AG10803 (cell line): ENCODE measurements at regions not wholly inside any gene's neighbourhood (a gene's known extent, or its start where the extent isn't known, plus 50 kb on each side); places are given as distances from the start of the nearest gene placed in this dataset.
"Not testable (repeated sequence)": the region's sequence is repeated elsewhere in the genome, so short reads cannot be mapped to it uniquely, and the experiment has no call there.

Experiments
- DNase-seq: peaks from one replicate; pipeline ENCODE4 v3.0.0; 2010; ENCODE audit warnings: low read depth
- H3K4me3 ChIP-seq: 2 replicates; pipeline ENCODE4 v1.5.1; 2011; ENCODE audit warnings: mild to moderate bottlenecking, low read length, control low read depth
- TF ChIP-seq, protein P1 (sequence below): conservative IDR thresholded peaks from 2 replicates; pipeline ENCODE4 v1.5.1; 2011; ENCODE audit warnings: mild to moderate bottlenecking, low read length, control low read depth, inconsistent platforms

GRCh38 chr9:87195306-87195705, 248.0 kb upstream of the GAS1 start:
- H3K4me3 ChIP-seq, result no peak overlapping the region
- TF ChIP-seq, protein P1, sequence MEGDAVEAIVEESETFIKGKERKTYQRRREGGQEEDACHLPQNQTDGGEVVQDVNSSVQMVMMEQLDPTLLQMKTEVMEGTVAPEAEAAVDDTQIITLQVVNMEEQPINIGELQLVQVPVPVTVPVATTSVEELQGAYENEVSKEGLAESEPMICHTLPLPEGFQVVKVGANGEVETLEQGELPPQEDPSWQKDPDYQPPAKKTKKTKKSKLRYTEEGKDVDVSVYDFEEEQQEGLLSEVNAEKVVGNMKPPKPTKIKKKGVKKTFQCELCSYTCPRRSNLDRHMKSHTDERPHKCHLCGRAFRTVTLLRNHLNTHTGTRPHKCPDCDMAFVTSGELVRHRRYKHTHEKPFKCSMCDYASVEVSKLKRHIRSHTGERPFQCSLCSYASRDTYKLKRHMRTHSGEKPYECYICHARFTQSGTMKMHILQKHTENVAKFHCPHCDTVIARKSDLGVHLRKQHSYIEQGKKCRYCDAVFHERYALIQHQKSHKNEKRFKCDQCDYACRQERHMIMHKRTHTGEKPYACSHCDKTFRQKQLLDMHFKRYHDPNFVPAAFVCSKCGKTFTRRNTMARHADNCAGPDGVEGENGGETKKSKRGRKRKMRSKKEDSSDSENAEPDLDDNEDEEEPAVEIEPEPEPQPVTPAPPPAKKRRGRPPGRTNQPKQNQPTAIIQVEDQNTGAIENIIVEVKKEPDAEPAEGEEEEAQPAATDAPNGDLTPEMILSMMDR, result no peak
- DNase-seq, result no peak

GRCh38 chr9:87197349-87198130, 250.2 kb upstream of the GAS1 start:
- H3K4me3 ChIP-seq, result no peak overlapping the region
- TF ChIP-seq, protein P1, result no peak
- DNase-seq, result no peak

DNA sequence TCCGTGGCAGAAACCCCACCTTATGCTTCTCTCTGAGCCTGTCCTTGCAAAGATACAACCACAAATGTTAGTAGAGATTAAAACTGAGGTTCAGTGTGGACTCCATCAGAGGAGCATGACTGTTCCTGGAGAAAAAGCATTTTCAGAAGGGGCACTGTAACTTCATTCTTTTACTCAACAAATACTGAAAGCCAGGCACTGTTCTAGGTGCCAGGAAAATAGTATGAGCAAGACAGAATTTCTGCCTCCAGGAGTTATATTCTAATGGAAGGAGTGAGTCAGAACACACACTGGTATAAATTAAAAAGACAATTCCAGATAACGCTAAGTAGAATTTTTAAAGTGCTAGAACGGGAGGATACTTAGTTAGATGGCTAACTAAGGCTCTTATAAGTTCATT, 251.4 kb upstream of the GAS1 start:
- TF ChIP-seq, protein P1, result no peak
- no peak overlapping the region for H3K4me3 ChIP-seq
- DNase-seq, result peak; percentile 36

DNA sequence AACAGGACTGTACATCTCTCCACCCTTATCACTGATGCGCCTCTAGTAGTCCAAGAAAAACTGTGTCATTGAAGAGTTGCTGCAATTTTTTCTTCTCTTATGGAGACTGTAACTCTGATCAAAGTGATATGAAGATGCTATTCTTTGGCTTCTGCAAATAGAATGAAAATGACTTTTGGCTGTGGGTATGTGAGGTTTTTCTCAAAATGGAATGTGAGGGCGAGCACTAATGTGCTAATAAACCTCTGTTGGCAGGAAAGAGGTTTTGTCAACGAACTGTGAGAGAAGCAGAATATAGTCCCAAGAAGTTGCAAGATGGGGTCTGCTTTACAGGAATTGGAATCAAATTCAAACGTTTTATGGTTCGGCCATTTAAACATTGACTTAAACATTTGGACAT, 252.0 kb upstream of the GAS1 start:
- DNase-seq, result peak; percentile 49
- TF ChIP-seq, protein P1, result no peak
- no peak overlapping the region for H3K4me3 ChIP-seq

DNA sequence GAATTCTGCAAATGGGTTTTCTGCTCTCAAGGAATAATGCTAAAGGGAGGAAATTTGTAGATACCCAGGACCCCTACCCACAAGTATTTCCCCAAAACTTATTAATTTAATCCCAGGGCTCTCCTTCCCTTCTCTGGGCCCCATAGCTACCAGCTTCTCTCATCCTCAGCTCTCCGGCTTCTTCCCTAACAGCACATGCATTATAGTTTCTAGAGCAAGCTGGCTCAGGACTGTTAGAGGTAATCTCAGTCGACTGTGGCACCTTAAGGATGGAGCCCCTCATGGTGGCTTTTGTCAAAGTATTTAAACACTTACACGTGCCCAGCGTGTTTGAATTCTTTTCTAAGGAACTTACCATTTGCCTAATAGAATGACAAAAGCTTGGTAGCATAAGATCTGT, 252.5 kb upstream of the GAS1 start:
- TF ChIP-seq, protein P1, result no peak
- DNase-seq, result no peak
- no peak overlapping the region for H3K4me3 ChIP-seq

DNA sequence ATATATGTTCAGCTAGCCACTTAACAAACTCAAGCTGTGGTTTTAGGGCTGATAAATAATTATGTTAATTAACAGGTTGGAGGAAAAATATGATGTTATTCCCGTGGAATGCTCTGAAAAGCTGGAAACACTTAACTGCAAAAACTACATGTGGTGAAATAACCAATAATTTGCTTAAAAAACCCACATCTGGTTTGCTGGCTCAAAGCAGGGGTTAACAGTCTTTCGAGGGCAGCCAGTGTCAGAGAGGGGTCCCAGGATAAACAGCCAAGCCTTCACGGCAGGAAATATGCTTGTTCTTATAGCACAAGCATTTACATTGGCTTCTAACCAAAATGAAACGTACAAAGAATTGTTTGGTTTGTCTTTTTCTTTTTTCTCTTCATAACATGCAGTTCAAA, 254.0 kb upstream of the GAS1 start:
- no peak overlapping the region for H3K4me3 ChIP-seq
- TF ChIP-seq, protein P1, result no peak
- DNase-seq, result peak; percentile 91

DNA sequence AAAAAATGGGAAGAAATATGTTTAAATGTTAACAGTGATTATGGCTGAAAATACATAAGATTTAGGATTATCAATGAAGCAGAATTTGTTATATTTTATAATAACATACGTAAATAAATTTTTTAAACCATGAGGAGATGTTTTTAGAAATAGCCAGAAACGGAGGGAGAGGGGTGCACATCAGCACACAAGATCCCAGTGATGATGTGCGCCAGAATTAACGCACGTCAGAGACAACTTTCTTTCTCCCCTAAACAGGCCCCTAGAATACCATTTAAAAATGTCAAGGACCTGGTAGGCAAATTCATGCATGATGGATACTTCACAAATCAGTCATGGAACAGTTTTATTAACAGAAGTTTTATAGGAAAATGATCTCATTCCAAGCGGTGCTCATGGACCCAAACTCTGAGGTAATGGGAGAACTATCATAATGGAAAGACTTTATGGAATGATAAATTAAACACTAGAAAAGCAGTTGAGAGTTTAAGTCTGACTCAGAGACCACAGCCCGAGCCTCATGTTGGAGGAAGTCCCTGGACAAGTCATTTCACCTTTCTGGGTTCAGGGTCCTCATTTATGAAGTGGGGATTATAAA, 258.9 kb upstream of the GAS1 start:
- H3K4me3 ChIP-seq, result no peak overlapping the region
- peak; percentile 65 for DNase-seq
- TF ChIP-seq, protein P1, result no peak

DNA sequence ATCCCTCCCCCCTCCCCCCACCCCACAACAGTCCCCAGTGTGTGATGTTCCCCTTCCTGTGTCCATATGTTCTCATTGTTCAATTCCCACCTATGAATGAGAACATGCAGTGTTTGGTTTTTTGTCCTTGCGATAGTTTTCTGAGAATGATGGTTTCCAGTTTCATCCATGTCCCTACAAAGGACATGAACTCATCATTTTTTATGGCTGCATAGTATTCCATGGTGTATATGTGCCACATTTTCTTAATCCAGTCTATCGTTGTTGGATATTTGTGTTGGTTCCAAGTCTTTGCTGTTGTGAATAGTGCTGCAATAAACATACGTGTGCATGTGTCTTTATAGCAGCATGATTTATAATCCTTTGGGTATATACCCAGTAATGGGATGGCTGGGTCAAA, 263.4 kb upstream of the GAS1 start:
- not testable (repeated sequence) for H3K4me3 ChIP-seq, DNase-seq
